ENCODE measurements at regions not wholly inside any gene's neighbourhood (a gene's known extent, or its start where the extent isn't known, plus 50 kb on each side); places are given as distances from the start of the nearest gene placed in this dataset.

- no peak for TF ChIP-seq CTCF (IDR thresholded peaks at IDR 0.05)
- no peak overlapping the region for H3K27ac ChIP-seq
- WGBS, 3 donors, result 20 to 40% (median 31%) methylated on average over 4 of the region's 4 CpGs
- intact Hi-C loops (cut with DNase I), result no loop called here
- no peaks in the 10 kb centered on the region for H3K36me3 ChIP-seq (ENCODE audit: insufficient read depth in 1 of 2, low read depth in 1 of 2)
- H3K4me3 ChIP-seq, result no peak overlapping the region
- ATAC-seq, result peak in 3 of 4 donors; percentile 61 to 78 (median 66)
- H3K27me3 ChIP-seq (ENCODE audit: insufficient read depth in 3 of 3, low read length in 2 of 3), result no peaks in the 10 kb centered on the region
- H3K4me1 ChIP-seq, result no peaks in the 10 kb centered on the region
- no peak for DNase-seq
- H3K9me3 ChIP-seq, result no peaks in the 10 kb centered on the region
Measured at GRCh38 chr2:105607920-105608504, 136.7 kb upstream of the NCK2 start.

GRCh38 chr2:105606081-105606480 is 138.6 kb upstream of the NCK2 start:
- no peak for TF ChIP-seq CTCF (IDR thresholded peaks at IDR 0.05)
- Histone ChIP-seq H3K4me3 (no peak overlapping the region), H3K27me3 (ENCODE audit: insufficient read depth in 3 of 3, low read length in 2 of 3) (no peaks in the 10 kb centered on the region), H3K27ac (no peak overlapping the region), H3K9me3 (no peaks in the 10 kb centered on the region), H3K4me1 (no peaks in the 10 kb centered on the region), H3K36me3 (ENCODE audit: insufficient read depth in 1 of 2, low read depth in 1 of 2) (no peaks in the 10 kb centered on the region)
- no peak for DNase-seq
- WGBS, 3 donors, result 63 to 94% (median 69%) methylated on average over 3 of the region's 3 CpGs
- no peak for ATAC-seq
- intact Hi-C loops (cut with DNase I), result no loop called here

- DNase-seq (no peak), ATAC-seq (peak; percentile 59 to 92 (median 84))
Measured at GRCh38 chr2:105604938-105605337, 139.8 kb upstream of the NCK2 start.

GRCh38 chr2:105600949-105601794 is 143.5 kb upstream of the NCK2 start:
- ATAC-seq, result no peak
- H3K9me3 ChIP-seq, result no peaks in the 10 kb centered on the region
- intact Hi-C loops (cut with DNase I), result no loop called here
- no peaks in the 10 kb centered on the region for H3K4me1 ChIP-seq
- H3K27me3 ChIP-seq (ENCODE audit: insufficient read depth in 3 of 3, low read length in 2 of 3), result no peaks in the 10 kb centered on the region
- no peaks in the 10 kb centered on the region for H3K36me3 ChIP-seq (ENCODE audit: insufficient read depth in 1 of 2, low read depth in 1 of 2)
- no peak overlapping the region for H3K4me3 ChIP-seq
- H3K27ac ChIP-seq, result no peak overlapping the region
- no peak for TF ChIP-seq CTCF (IDR thresholded peaks at IDR 0.05)
- WGBS, 3 donors, result 90 to 94% (median 91%) methylated on average over 8 of the region's 8 CpGs
- DNase-seq, result no peak

More at GRCh38 chr2:105604938-105605337, 139.8 kb upstream of the NCK2 start:
- Histone ChIP-seq H3K4me3 (no peak overlapping the region), H3K27ac (no peak overlapping the region), H3K36me3 (ENCODE audit: insufficient read depth in 1 of 2, low read depth in 1 of 2) (no peaks in the 10 kb centered on the region), H3K27me3 (ENCODE audit: insufficient read depth in 3 of 3, low read length in 2 of 3) (no peaks in the 10 kb centered on the region), H3K9me3 (no peaks in the 10 kb centered on the region), H3K4me1 (no peaks in the 10 kb centered on the region)
- intact Hi-C loops (cut with DNase I), result no loop called here
- TF ChIP-seq CTCF (IDR thresholded peaks at IDR 0.05), result no peak
- 13 to 32% (median 21%) methylated on average over 3 of the region's 3 CpGs for WGBS, 3 donors
